HS-5 (cell line): ENCODE measurements at regions not wholly inside any gene's neighbourhood (a gene's known extent, or its start where the extent isn't known, plus 50 kb on each side); places are given as distances from the start of the nearest gene placed in this dataset.
"Not testable (repeated sequence)": the region's sequence is repeated elsewhere in the genome, so short reads cannot be mapped to it uniquely, and the experiment has no call there.

Experiments used
- DNase-seq: peaks from one replicate; pipeline ENCODE4 v3.0.0-alpha.2; 2012; ENCODE audit warnings: low read depth

DNA sequence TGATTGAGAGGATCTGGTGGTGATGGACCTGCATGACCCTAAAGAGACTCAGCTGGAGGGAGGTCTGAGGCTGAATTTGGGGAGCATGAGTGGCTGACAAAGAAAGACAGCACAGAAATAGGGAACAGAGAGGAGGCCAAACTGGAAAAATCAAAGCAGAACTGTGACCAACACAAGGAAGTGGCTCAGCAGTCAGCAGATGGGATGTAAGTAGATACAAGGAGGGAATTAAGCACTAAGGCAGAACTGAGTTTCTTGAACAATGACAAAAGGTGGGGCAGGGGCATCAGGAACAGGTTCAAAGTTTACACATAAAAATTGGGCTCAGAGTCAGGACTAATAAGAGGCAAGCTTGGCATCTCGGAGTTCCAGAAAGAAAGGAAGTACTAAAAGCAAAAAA lies 144.3 kb upstream of the KLF3 start:
- no peak for DNase-seq

DNA sequence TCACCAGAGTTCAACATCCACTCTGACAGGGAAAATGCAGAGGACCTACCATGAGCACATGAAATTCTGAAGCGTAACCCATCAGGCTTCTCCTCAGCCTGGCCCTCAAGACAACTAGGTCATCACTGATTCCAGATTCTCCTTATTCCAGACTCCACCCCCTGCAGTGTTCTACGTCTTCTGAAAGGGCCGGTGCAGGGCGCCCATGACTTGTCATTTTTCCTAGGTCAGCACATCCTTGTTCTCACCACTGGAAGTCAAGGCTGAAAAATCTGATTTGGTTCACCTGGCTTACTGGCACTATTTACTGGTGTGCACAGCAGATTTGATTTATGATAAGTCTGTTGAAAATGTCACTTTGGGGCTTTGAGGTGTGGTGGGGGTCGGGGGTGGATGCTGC lies 140.9 kb upstream of the KLF3 start:
- no peak for DNase-seq

DNA sequence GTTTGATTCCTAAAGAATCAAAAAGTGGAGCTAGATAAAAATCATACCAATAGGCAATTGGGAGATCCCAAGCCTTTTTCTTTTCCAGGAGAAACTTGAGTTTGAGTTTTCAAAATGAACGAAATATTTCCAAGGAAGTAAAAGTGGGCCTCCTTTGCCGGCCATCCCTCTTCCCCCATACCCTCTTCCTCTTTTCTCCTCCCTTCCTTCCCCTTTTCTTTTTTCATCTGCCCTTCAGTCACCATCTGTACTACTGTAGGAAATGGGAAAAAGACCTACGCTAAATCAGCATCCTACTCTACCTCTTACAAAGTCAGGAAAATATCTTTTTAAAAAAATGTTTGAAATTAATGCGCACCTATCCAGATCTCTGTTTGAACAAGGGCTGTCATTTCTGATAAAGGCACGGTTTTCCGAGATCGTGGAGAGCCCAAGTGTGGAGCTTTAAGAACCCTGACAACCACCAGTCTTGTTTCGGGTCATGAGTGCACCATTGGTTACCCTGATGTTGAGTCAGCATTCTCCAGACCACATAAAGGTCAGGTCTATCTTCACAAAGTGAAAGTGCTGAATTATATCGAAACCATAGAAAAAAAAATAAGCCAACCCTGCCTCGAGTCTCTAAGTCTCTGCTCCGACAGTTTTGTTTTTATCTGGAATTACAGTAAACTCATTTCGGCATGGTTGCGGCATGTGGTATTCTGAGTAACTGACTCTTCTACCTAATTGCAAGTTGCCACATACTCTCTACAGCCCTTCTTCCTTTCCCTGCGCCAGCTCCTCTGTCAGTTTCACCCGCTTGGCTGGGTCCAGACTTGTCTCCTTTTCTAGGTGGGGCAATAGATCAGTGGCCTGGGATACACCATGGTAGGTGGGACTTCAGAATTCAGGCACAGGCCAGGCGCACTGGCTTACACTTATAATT lies 140.2 kb upstream of the KLF3 start:
- no peak for DNase-seq

DNA sequence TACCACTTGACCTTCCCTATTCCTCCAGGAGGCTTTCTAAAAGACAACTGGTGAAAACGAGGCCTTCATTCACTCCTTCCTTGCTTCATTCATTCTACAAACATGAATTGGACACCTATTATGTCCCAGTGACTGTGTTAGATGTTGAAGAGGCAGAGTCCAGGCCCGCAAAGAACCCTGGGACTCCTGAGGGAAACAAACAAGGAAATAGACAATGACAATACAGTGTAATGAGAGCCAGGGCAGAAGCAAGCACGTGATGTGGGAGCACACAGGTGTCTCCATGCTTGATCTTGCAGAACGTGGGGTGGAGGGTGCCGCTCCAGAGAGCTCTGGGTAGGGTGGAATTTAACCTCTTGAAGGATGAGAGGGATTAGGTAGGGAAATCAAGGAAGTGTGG lies 137.6 kb upstream of the KLF3 start:
- DNase-seq: no peak

DNA sequence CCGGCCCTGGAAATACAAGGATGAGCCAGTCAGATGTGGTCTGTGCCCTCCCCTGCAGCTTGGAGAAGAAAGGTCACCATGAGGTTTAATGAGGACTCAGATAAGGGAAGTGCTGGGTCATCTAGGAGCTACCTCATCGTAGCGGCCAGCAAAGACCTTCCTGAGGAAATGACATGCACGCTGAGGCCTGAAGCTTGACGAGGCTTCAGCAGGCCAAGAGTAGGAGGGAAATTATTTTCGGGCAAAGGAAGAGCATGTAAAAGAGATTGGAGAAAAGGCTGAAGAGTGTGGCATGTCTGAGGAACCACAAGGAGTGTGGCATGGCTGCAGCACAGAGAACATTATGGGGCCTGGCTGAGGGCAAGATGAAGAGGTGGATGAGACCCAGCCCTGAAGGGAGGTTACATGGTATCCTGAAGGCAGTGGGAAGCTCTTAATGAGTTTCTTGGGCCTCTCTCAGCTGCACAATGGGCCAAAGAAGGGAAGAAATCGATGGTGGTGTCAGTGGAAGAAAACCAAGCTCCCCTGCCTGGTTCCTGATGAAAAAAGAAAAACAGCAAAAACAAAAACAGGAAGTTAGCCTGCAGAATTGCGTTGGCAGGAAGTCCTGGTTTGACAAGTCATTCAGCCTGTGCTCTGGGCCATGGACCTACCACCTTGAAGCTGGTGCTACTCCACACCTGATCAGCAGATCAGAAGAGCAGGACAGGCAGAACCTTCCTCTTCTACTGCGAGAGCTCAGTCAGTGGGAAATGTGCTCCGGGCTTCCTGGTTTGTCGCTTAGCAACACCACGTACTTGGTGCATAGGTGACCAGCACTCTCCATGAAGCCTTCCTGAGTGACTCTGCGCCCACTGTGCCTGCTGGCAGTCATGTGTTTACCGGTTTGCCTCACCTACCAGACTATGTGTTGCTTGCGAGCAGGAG lies 134.5 kb upstream of the KLF3 start:
- DNase-seq: no peak

DNA sequence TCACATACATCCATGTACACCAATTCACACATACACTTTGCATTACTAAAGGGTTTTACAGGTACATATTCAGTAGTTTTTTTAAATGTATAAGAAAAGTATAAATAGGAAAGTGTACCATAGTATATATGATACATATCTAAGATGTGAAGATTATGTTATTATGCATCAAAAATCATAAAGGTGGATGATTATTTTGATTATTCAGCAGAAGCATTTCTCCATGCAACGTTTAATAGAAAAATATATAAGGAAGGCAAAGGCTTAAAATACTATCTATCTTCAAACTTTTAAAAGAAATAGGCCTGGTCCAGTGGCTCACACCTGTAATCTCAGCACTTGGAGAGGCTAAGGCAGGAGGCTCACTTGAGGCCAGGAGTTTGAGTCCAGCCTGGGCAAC lies 133.5 kb upstream of the KLF3 start:
- DNase-seq: no peak

DNA sequence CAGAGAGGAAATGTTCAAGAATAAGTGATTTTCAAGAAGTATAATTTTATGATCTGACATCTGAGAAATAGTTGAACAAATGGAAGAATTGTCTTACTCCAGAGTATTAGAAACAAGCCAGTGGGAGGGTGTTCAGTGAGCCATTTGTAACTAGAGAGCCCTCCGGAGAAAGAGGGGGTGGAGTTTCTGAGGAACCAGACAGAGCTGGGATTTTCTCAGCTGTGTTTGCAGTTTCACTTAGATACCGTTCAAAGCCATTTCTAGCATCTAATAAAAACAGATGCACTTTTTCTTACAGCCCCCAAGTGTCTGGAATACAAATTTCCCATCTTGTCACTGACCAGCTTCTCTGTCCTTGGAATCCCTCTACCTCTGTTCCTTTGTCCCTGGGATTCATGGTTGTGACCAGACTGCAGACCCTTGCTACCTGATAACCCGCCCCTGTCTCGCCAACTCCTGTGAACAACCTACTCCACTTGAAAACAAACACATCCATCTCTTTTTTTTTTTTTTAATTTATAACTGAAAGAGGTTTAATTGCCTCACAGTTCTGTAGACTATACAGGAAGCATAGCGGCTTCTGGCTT lies 132.8 kb upstream of the KLF3 start:
- DNase-seq: no peak

DNA sequence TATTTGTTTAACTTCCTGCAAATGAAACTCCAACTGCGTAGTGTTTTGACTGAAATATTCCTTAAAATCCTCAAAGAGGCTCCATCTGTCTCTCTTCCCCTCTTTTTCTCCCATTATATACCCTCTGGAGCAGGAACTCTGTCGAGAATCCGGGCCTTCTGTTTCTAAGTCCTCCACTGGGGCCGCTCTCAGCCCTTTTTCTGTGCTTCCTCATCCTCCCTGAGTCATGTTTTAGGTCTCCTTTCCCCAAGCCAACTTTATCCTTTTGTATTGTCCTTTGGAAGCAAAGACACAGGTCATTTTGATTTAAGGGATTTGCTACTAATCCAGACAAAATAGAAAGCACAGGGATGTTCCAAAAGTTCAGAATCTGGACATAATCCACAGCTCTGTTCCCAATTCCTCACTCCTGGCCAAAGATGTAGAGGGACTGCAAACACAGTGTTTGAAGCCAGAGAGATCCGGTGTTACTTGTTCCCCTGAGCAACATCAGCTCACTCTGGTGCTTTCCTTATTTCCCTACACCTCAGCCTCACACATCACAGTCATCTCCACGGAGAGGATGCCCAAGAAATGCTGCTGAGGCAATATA lies 131.0 kb upstream of the KLF3 start:
- no peak for DNase-seq

DNA sequence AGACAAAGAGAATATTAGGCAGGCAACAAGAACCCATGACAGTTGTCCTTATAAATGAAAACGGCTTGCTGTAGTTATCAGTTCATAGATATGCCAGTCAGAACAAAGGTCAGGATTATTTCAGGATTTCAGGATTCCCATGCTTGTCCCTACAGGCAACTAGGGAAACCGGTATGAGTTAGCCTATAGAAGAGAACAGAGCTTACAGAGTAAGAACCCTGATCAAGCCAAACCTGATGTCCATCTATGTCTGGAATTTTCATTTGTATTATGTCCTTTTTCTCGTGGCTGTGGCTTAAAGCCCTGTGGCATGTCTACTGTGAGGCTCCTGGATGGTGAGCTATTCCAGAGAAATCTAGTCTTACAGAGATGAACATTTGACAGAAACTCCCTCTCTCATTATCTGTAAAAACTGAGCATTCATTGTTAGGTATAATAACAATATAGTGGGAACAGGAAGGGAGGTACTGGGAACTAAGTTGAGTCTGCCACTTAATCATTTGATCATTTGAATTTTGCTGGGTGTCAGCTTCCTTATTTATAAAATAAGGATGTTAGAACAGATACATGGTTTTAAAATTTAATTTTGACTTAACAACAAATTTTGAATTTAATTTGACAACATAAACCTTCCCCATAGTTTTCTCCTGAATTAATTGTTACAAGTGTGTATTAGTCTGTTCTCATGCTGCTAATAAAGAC lies 129.5 kb upstream of the KLF3 start:
- DNase-seq: no peak

DNA sequence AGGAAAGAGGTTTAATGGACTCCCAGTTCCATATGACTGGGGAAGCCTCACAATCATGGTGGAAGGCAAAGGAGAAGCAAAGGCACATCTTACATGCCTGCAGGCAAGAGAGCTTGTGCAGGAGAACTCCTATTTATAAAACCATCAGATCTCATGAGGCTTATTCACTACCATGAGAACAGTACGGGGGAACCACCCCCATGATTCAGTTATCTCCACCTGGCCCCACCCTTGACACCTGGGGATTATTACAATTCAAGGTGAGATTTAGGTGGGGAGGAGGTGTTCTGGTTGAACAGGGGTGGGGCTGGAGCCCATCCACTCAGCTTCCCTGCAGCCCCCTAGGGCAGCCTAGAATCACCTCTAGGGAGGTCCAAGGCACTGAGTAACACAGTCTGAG lies 128.9 kb upstream of the KLF3 start:
- DNase-seq: not testable (repeated sequence)

DNA sequence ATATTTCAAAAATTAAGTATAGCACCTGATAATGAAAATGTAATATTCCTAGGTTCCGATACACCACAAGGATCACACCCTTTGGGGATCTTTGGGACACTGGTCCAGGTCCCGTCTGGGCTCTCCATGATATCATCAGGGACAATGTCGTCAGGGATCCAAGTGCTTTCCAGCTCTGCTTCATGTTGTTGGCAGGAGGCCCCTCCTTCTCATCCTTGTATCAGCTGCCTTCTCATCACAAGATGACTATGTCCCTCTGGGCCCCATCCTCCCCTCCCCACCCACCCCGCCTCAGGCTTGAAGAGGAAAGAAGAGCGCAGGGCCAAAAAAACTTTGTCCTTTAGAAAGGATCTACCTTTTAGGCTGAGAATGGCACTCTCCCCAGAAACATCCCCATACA lies 128.3 kb upstream of the KLF3 start:
- DNase-seq: no peak

DNA sequence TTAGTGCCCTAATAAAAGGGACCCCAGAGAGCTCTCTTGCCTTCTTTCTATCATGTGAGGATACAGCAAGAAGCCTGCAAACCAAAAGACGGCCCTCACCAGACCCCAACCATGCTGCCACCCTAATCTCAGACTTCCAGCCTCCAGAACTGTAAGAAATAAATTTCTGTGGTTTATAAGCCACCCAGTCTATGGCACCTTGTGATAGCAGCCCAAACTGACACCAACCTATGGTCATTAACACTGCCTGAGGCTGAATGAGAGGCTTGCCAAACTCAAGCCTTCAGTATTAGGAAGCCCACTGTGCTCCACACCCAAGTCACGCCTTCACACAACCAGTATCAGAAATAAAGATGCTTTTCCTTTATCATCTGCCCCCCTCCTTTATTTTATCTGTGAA lies 127.3 kb upstream of the KLF3 start:
- no peak for DNase-seq

DNA sequence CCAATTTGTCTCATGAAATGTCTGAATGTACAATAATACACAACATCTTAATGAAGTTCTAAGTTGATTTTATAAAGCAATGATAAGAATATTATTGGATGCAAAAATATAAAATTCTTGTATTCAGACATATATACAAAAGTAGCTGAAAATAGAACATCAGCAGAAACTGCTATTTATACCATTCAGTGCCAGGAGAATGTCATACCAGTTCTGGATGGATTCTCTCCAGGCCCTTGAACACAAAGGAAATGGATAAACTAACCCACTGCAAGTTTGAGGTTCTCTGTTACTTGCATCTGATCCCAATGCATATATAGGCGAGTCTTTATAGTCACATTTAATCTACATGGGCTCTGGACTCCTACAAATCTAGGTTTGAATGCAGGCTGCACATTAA lies 126.3 kb upstream of the KLF3 start:
- no peak for DNase-seq

DNA sequence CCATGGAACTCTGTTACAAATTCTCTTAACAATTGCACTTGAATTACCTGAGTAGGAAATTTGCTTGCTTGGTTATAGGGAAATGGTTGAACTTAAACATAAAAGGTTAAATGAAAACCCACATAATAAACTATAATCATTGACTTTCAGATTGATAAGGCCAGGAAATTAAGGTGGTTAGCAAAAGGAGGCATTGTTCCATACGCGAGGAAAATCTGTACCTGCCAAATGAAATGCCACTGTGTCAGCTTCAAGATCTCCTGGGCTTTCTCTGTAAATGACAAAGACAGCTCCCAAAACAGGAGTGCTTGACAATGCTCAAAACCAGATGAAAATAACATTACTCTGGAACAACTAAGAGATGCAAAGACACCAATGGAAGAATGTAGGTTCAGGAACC lies 125.5 kb upstream of the KLF3 start:
- no peak for DNase-seq

DNA sequence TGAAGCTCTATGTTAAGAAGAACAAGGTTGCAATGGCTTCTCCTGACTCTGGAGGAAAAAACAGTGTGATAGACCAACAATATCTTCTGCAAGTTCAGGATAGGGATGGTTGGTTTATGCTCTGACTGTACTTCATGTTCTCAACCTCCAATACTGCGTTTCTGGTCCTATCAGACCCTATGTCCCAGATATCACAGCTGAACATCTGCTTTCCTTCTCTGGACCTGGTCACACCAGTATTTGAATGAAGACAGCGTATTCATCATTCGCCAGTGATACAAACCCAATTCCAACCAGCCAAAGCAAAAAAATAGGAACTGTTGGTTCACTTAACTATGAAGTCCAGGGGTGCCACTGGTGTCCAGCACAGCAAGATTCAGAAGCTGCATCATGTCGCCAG lies 124.5 kb upstream of the KLF3 start:
- no peak for DNase-seq

DNA sequence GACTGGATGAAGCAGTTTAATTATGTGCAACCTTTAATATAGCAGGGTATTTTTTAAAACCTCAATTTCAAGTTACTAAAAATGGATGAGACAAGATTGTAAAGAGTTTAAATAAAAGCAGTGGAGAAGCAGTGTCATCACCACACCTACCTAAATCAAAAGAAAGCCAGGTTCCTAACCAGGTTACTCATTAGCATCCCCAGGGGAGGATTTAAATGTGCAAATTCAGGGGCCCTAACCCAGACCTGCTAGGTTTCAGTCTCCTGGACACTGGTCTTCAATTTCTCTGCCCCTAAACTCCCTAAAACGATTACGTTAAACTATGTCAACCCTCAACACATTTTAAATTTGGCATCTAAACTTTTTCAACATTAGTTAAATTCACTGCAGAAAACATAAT lies 116.9 kb upstream of the KLF3 start:
- DNase-seq: no peak

DNA sequence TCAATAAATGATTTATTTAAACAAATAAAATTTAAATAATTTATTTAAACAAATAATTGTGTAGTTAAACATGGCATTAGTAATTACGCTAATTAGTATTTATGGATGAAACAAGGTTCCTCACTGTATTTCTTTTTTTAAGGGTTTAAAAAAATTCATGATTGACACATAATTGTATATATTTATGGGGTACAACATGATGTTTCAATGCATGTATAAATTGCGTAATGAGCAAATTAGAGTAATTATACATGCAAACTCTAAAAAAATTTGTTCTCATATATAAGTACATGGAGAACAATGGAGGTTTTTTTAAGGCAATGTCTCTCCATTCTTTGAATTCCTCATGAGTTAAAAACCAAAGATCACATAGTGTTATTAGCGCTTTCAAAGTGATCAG lies 115.7 kb upstream of the KLF3 start:
- no peak for DNase-seq

DNA sequence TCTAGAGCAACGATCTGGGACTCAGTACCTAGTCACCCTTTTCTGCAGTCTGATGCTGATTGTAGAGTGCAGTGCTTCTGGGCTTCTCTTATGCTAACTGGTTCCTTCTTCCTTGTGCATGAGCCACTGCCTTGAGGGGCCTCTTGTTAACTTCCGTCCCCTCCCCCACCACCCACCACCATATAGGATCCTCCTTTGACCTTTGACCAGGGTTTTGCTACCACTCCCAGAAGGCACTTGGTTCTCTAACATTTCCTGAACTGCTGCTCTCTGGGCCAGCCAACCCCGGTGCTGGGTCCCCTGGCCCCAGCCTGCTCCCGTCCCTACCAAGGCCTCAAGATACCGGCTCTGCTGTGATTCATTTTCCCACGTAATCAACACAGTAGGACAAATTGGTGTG lies 104.6 kb upstream of the KLF3 start:
- DNase-seq: no peak

DNA sequence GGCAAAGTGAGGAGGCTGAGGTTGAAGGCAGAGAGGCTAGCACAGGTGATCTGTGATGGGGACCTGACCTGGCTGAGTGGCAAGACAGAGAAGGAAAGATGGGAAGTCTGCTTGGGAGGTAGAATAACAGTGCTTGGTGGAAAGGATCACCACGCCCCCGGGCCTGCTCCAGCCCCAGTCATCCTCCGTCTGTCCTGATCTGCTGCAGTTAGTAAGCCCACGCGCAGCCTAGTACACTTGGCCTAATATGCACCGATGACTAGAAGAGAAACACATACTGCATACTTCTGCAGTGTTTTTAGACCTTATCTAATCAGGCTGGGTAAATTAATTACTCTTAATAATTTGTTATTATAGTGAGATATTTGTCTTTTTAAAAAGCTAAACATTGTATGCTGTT lies 103.7 kb upstream of the KLF3 start:
- no peak for DNase-seq

DNA sequence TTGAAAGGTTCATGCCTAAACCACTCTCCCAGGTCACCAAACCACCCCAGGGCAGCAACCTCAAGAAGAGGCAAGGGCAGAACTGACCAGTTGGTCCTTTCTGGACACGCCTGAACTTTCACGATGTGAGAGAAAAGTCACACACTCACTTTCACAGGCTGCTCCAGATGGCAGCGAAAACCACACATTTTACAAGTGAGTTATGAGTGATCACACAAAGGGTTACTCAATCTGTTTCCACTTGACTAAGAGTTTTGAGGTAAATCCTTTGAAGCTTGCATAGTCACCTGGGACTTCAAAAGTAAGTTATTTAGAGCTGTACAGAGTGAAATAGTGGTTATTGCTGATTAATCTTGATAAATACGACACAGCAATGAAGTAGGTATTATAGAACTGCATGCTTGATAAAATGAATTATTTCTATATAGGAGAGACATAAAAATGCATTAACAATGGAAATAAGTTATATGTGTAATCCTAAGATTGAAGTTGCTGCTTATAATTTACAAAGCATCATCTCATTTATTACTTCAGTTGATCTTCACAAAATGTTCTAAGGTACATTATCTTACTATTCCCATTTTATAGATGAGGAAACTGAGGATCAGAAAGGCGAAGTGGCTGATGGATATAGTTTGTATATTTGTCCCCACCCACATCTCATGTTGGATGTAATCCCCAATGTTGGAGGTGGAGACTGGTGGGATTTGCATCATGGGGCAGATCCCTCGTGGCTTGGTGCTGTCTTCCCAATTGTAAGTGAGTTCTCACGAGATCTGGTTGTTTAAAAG lies 103.0 kb upstream of the KLF3 start:
- no peak for DNase-seq

DNA sequence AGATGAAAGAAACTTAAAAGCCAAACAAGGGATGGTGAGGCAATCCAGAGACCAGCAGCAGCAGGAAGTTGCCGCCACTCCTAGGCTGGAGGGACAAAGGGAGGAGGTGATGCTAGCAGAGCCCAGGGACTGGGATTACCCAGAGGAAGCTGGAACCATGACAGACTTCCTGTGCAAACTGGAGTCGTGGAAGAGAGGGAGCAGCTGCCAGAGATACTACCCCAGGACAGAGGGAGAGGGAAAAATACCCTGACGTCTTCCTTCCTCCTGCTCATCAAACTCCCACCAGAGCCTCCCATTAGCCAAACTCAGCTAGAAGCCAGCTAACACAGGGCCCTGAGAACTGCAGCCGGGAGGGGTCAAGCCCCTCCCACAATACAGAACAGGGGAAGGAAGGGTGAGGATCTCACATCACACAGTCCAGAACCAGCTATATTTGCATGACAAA lies 101.2 kb upstream of the KLF3 start:
- no peak for DNase-seq
